ENCODE measurements at regions not wholly inside any gene's neighbourhood (a gene's known extent, or its start where the extent isn't known, plus 50 kb on each side); places are given as distances from the start of the nearest gene placed in this dataset.

DNA sequence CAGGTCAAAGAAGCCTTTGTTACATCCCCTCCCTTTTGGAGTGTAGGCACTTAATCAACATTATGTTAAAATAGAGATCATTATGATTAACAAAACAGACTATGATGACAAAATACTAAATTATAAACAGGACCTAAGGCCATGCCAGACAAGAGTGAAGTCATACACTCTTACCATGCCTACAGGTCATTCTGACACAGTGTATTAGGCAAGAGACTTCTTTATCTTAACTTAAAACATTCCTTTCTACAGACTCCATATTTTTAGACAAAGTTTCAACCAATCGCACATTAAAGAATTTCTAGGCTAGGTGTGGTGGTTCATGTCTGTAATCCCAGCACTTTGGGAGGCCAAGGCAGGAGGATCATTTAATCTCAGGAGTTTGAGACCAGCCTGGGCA is 128.6 kb upstream of the SLC34A2 start:
- TF ChIP-seq ZNF274 (IDR thresholded peaks at IDR 0.05; ENCODE audit: low read depth, low read length) (no peak), YY1 (IDR thresholded peaks at IDR 0.05; ENCODE audit: insufficient read depth, insufficient read length) (no peak), SUZ12 (IDR thresholded peaks at IDR 0.05; ENCODE audit: extremely low read depth, insufficient read depth, insufficient read length) (no peak)
- H3K4me3 ChIP-seq (ENCODE audit: insufficient read length, low read depth) = no peak overlapping the region
- no peak for DNase-seq (ENCODE audit: low read depth, low spot score)
- no peaks in the 10 kb centered on the region for H3K9me3 ChIP-seq (ENCODE audit: insufficient read depth, low read length)
- H3K36me3 ChIP-seq (ENCODE audit: insufficient read depth, insufficient read length, low read length) = no peaks in the 10 kb centered on the region
- H3K27me3 ChIP-seq (ENCODE audit: insufficient read depth, insufficient read length) = no peaks in the 10 kb centered on the region
- H3K4me1 ChIP-seq (ENCODE audit: insufficient read depth, insufficient read length) = peaks cover 1% of the 10 kb centered on the region
- H3K9ac ChIP-seq (ENCODE audit: insufficient read length, low read depth) = no peak overlapping the region

DNA sequence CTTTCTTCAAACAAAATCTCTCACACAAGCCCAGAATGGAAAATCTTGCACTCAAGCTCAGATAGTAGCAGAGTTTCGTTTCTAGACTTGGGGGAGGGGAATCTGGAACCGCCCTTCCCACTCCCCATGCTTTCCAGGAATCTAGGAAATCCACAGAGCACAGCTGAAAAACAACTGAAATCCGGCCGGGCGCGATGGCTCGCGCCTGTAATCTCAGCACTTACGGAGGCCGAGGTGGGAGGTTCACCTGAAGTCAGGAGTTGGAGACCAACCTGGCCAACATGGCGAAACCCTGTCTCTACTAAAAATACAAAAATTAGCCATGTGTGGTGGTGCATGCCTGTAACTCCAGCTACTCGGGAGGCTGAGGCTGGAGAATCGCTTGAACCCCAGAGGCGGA is 127.3 kb upstream of the SLC34A2 start:
- no peak for TF ChIP-seq SUZ12 (IDR thresholded peaks at IDR 0.05; ENCODE audit: extremely low read depth, insufficient read depth, insufficient read length)
- no peak for TF ChIP-seq ZNF274 (IDR thresholded peaks at IDR 0.05; ENCODE audit: low read depth, low read length)
- no peak for TF ChIP-seq YY1 (IDR thresholded peaks at IDR 0.05; ENCODE audit: insufficient read depth, insufficient read length)
- Histone ChIP-seq H3K27me3 (ENCODE audit: insufficient read depth, insufficient read length) (no peaks in the 10 kb centered on the region), H3K9ac (ENCODE audit: insufficient read length, low read depth) (no peak overlapping the region), H3K36me3 (ENCODE audit: insufficient read depth, insufficient read length, low read length) (no peaks in the 10 kb centered on the region), H3K4me3 (ENCODE audit: insufficient read length, low read depth) (no peak overlapping the region), H3K9me3 (ENCODE audit: insufficient read depth, low read length) (no peaks in the 10 kb centered on the region), H3K4me1 (ENCODE audit: insufficient read depth, insufficient read length) (peaks cover 1% of the 10 kb centered on the region)
- DNase-seq (ENCODE audit: low read depth, low spot score) = no peak

DNA sequence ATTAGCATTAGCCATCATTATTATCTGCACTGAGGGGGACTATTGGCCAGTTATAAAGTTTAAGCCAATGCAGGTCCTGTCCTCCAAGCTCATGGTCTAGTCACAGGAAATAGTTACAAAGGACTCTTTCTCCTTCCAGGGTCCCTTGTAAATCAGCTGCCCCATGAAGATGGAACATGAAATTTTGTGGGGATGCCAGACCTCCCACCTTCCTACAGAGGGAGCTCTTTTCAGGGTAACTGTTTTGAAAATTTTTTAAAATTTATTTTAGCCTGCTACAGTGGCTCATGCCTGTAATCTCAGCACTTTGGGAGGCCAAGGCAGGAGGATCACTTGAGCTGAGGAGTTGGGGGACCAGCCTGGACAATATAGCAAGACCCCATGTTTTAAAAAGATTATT is 124.4 kb upstream of the SLC34A2 start:
- H3K4me1 ChIP-seq (ENCODE audit: insufficient read depth, insufficient read length) = no peaks in the 10 kb centered on the region
- no peak for DNase-seq (ENCODE audit: low read depth, low spot score)
- no peaks in the 10 kb centered on the region for H3K36me3 ChIP-seq (ENCODE audit: insufficient read depth, insufficient read length, low read length)
- H3K9me3 ChIP-seq (ENCODE audit: insufficient read depth, low read length) = no peaks in the 10 kb centered on the region
- no peak overlapping the region for H3K9ac ChIP-seq (ENCODE audit: insufficient read length, low read depth)
- no peaks in the 10 kb centered on the region for H3K27me3 ChIP-seq (ENCODE audit: insufficient read depth, insufficient read length)
- no peak for TF ChIP-seq YY1 (IDR thresholded peaks at IDR 0.05; ENCODE audit: insufficient read depth, insufficient read length)
- no peak for TF ChIP-seq ZNF274 (IDR thresholded peaks at IDR 0.05; ENCODE audit: low read depth, low read length)
- no peak for TF ChIP-seq SUZ12 (IDR thresholded peaks at IDR 0.05; ENCODE audit: extremely low read depth, insufficient read depth, insufficient read length)
- no peak overlapping the region for H3K4me3 ChIP-seq (ENCODE audit: insufficient read length, low read depth)

DNA sequence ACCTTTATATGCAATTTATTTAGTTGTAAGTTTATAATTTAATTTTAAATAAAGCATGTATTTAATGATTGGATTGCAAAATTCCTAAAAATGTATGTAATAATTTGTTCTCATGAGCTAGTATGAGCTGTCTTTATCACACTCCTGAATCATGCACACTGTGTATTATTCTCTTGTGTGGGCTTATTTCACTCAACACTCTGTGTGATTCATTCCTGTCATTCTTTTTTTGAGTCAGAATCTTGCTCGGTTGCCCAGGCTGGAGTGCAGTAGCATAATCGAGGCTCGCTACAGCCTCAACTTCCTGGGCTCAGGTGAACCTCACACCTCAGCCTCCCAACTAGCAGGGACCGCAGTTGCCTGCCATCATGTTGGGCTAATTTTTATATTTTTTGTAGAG is 123.1 kb upstream of the SLC34A2 start:
- DNase-seq (ENCODE audit: low read depth, low spot score) = no peak
- no peak overlapping the region for H3K9ac ChIP-seq (ENCODE audit: insufficient read length, low read depth)
- TF ChIP-seq ZNF274 (IDR thresholded peaks at IDR 0.05; ENCODE audit: low read depth, low read length) (no peak), SUZ12 (IDR thresholded peaks at IDR 0.05; ENCODE audit: extremely low read depth, insufficient read depth, insufficient read length) (no peak), YY1 (IDR thresholded peaks at IDR 0.05; ENCODE audit: insufficient read depth, insufficient read length) (no peak)
- H3K4me3 ChIP-seq (ENCODE audit: insufficient read length, low read depth) = no peak overlapping the region
- no peaks in the 10 kb centered on the region for H3K36me3 ChIP-seq (ENCODE audit: insufficient read depth, insufficient read length, low read length)
- no peaks in the 10 kb centered on the region for H3K27me3 ChIP-seq (ENCODE audit: insufficient read depth, insufficient read length)
- H3K9me3 ChIP-seq (ENCODE audit: insufficient read depth, low read length) = no peaks in the 10 kb centered on the region
- no peaks in the 10 kb centered on the region for H3K4me1 ChIP-seq (ENCODE audit: insufficient read depth, insufficient read length)

GRCh38 chr4:25533256-25533655 is 122.4 kb upstream of the SLC34A2 start:
- Histone ChIP-seq H3K9me3 (ENCODE audit: insufficient read depth, low read length) (no peaks in the 10 kb centered on the region), H3K9ac (ENCODE audit: insufficient read length, low read depth) (no peak overlapping the region), H3K36me3 (ENCODE audit: insufficient read depth, insufficient read length, low read length) (no peaks in the 10 kb centered on the region), H3K4me3 (ENCODE audit: insufficient read length, low read depth) (no peak overlapping the region), H3K27me3 (ENCODE audit: insufficient read depth, insufficient read length) (no peaks in the 10 kb centered on the region), H3K4me1 (ENCODE audit: insufficient read depth, insufficient read length) (no peaks in the 10 kb centered on the region)
- DNase-seq (ENCODE audit: low read depth, low spot score) = no peak
- no peak for TF ChIP-seq SUZ12 (IDR thresholded peaks at IDR 0.05; ENCODE audit: extremely low read depth, insufficient read depth, insufficient read length)
- no peak for TF ChIP-seq ZNF274 (IDR thresholded peaks at IDR 0.05; ENCODE audit: low read depth, low read length)
- no peak for TF ChIP-seq YY1 (IDR thresholded peaks at IDR 0.05; ENCODE audit: insufficient read depth, insufficient read length)

DNA sequence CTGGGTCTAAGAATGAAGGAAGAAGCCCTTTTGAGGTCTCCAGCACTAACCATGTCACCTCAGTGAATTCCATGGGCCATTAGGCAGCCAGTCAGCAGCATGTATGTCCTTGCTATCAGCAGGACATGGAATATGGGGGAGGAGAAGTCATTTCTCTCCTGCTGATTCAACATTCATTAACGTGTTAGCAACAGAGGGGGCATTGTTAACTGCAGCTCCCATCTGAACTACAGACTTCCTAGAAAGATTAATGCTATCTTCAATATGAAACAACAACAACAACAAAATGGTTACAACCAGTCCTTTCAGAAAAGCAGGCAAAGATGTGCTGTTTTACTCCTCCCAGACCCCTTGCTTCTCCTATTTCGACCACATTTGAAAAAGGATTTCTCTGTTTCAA is 120.4 kb upstream of the SLC34A2 start:
- Histone ChIP-seq H3K4me3 (ENCODE audit: insufficient read length, low read depth) (no peak overlapping the region), H3K27me3 (ENCODE audit: insufficient read depth, insufficient read length) (no peaks in the 10 kb centered on the region), H3K4me1 (ENCODE audit: insufficient read depth, insufficient read length) (no peaks in the 10 kb centered on the region), H3K9ac (ENCODE audit: insufficient read length, low read depth) (no peak overlapping the region), H3K36me3 (ENCODE audit: insufficient read depth, insufficient read length, low read length) (no peaks in the 10 kb centered on the region), H3K9me3 (ENCODE audit: insufficient read depth, low read length) (no peaks in the 10 kb centered on the region)
- TF ChIP-seq YY1 (IDR thresholded peaks at IDR 0.05; ENCODE audit: insufficient read depth, insufficient read length) (no peak), SUZ12 (IDR thresholded peaks at IDR 0.05; ENCODE audit: extremely low read depth, insufficient read depth, insufficient read length) (no peak), ZNF274 (IDR thresholded peaks at IDR 0.05; ENCODE audit: low read depth, low read length) (no peak)
- DNase-seq (ENCODE audit: low read depth, low spot score) = no peak

- no peaks in the 10 kb centered on the region for H3K4me1 ChIP-seq (ENCODE audit: insufficient read depth, insufficient read length)
- H3K27me3 ChIP-seq (ENCODE audit: insufficient read depth, insufficient read length) = no peaks in the 10 kb centered on the region
- no peak overlapping the region for H3K9ac ChIP-seq (ENCODE audit: insufficient read length, low read depth)
- DNase-seq (ENCODE audit: low read depth, low spot score) = no peak
- no peak overlapping the region for H3K4me3 ChIP-seq (ENCODE audit: insufficient read length, low read depth)
- no peaks in the 10 kb centered on the region for H3K9me3 ChIP-seq (ENCODE audit: insufficient read depth, low read length)
- no peaks in the 10 kb centered on the region for H3K36me3 ChIP-seq (ENCODE audit: insufficient read depth, insufficient read length, low read length)
- TF ChIP-seq SUZ12 (IDR thresholded peaks at IDR 0.05; ENCODE audit: extremely low read depth, insufficient read depth, insufficient read length) (no peak), ZNF274 (IDR thresholded peaks at IDR 0.05; ENCODE audit: low read depth, low read length) (no peak), YY1 (IDR thresholded peaks at IDR 0.05; ENCODE audit: insufficient read depth, insufficient read length) (no peak)
These were observed 119.8 kb upstream of the SLC34A2 start for GRCh38 chr4:25535701-25536473.
